ENCODE measurements at regions not wholly inside any gene's neighbourhood (a gene's known extent, or its start where the extent isn't known, plus 50 kb on each side); places are given as distances from the start of the nearest gene placed in this dataset.

DNA sequence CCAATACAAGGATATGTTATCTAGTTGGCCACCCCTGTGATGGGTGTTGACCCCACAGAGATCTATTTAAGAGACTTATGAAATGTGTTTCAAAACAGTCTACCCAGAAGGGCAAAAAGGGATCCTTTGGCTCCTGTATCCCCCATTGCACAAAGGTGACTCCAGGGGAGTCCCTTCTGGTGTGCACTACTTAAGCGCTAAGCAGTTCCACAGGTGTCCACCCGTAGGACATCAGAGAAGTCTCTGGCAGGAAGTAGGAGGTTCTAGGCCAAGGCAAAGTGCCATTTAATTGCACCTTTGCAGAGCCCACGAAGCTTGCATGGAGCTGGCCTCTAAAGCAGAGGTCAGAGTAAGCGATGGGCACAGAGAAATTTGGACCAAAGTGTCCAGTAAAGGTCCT, 147.7 kb downstream of the MRPL14 start:
- no peak overlapping the region for H3K9ac ChIP-seq (ENCODE audit: extremely low read depth, insufficient read length, low read length)
- H4K5ac ChIP-seq (ENCODE audit: insufficient read length, low read depth, low read length): no peak overlapping the region
- no peak for DNase-seq
- H3K18ac ChIP-seq (ENCODE audit: insufficient read length, low read depth, low read length): no peak overlapping the region
- no CpG with 5 or more reads among the region's 4 CpGs for WGBS (ENCODE audit: extremely low coverage, insufficient read length, low lambda C conversion rate)
- Mint-ChIP-seq H3K9me3 (peaks cover 0 to 2% of the 10 kb centered on the region in 2 experiments; a peak in 1 of 5 replicates), H3K36me3 (ENCODE audit: insufficient read depth in 1 of 3, low read depth in 3 of 3) (no peaks in the 10 kb centered on the region), H3K27me3 (ENCODE audit: low read depth) (peaks cover 16% of the 10 kb centered on the region), H3K27ac (no peak overlapping the region), H3K4me1 (peaks cover 3 to 4% of the 10 kb centered on the region in 2 experiments), H3K4me3 (no peak overlapping the region)
- no peak overlapping the region for H3K27ac ChIP-seq (ENCODE audit: insufficient read length, low read depth, low read length)
- H3K4me1 ChIP-seq (ENCODE audit: insufficient read depth, low read length): no peaks in the 10 kb centered on the region
- H3K23me2 ChIP-seq (ENCODE audit: insufficient read length, low read depth, low read length, poor library complexity, severe bottlenecking): no peaks in the 10 kb centered on the region
- no peak overlapping the region for H3T11ph ChIP-seq (ENCODE audit: low read length)
- H2BK12ac ChIP-seq (ENCODE audit: insufficient read length, low read depth, low read length): no peak overlapping the region
- no peaks in the 10 kb centered on the region for H4K20me1 ChIP-seq (ENCODE audit: control insufficient read depth, insufficient read depth, insufficient read length)
- no peak overlapping the region for H2AFZ ChIP-seq (ENCODE audit: low read length)
- TF ChIP-seq CTCF (conservative IDR thresholded peaks at IDR 0.05): no peak
- no peak overlapping the region for H2BK15ac ChIP-seq (ENCODE audit: low read depth, low read length)
- H4K91ac ChIP-seq (ENCODE audit: insufficient read length, low read depth, low read length): no peak overlapping the region
- no peak overlapping the region for H3K23ac ChIP-seq (ENCODE audit: insufficient read length, low read depth, low read length)
- H2AK5ac ChIP-seq (ENCODE audit: insufficient read length, low read length): no peak overlapping the region
- H3K79me1 ChIP-seq (ENCODE audit: insufficient read depth, low read depth, low read length, poor library complexity, severe bottlenecking): no peaks in the 10 kb centered on the region
- H3K4me2 ChIP-seq (ENCODE audit: insufficient read depth, insufficient read length, low read length): no peak overlapping the region
- no peak overlapping the region for H4K8ac ChIP-seq (replicated peaks; ENCODE audit: insufficient read length, low read depth, low read length)
- H2BK20ac ChIP-seq (ENCODE audit: low read depth, low read length, poor library complexity, severe bottlenecking): no peak overlapping the region
- no peak overlapping the region for H2BK5ac ChIP-seq (ENCODE audit: insufficient read length, low read length)
- H3K9me3 ChIP-seq (ENCODE audit: control insufficient read depth, low read depth, low read length): no peaks in the 10 kb centered on the region
- H3K56ac ChIP-seq (ENCODE audit: insufficient read length, low read depth, low read length): no peak overlapping the region
- H3K27me3 ChIP-seq (ENCODE audit: insufficient read depth, low read length): no peaks in the 10 kb centered on the region
- no peak overlapping the region for H3K14ac ChIP-seq (ENCODE audit: insufficient read depth, low read length)
- H3K4ac ChIP-seq (ENCODE audit: low read depth, low read length): no peak overlapping the region
- no peak overlapping the region for H2BK120ac ChIP-seq (ENCODE audit: low read depth, low read length, poor library complexity, severe bottlenecking)
- no peaks in the 10 kb centered on the region for H3K79me2 ChIP-seq (ENCODE audit: insufficient read depth, low read length)
